Hepatocyte (in vitro differentiated cells): ENCODE measurements at regions not wholly inside any gene's neighbourhood (a gene's known extent, or its start where the extent isn't known, plus 50 kb on each side); places are given as distances from the start of the nearest gene placed in this dataset.

Experiments
- DNase-seq: peaks from one replicate; pipeline ENCODE4 v3.0.0-alpha.2; 2016; ENCODE audit warnings: low spot score
- H2AFZ ChIP-seq: fragments of 200-600 bp; sonication (generic); 2 replicates; pipeline ENCODE4 v1.6.0; 2016; ENCODE audit warnings: antibody characterized with exemption, mild to moderate bottlenecking
- H3K27ac ChIP-seq: fragments of 200-600 bp; sonication (generic); 2 replicates; pipeline ENCODE4 v1.5.1; 2016; ENCODE audit warnings: mild to moderate bottlenecking
- H3K27me3 ChIP-seq: fragments of 200-600 bp; sonication (generic); 2 replicates; pipeline ENCODE4 v1.6.1; 2016
- H3K36me3 ChIP-seq: fragments of 200-600 bp; sonication (generic); replicated peaks from 2 replicates; pipeline ENCODE4 v1.5.1; 2016; ENCODE audit warnings: low read depth; ENCODE audit not compliant: insufficient read depth
- H3K4me1 ChIP-seq: fragments of 200-600 bp; sonication (generic); 2 replicates; pipeline ENCODE4 v1.5.1; 2016; ENCODE audit warnings: mild to moderate bottlenecking, moderate library complexity; ENCODE audit not compliant: insufficient read depth
- H3K4me2 ChIP-seq: fragments of 200-600 bp; sonication (generic); 2 replicates; pipeline ENCODE4 v1.6.0; 2016
- H3K4me3 ChIP-seq: fragments of 200-600 bp; sonication (generic); 2 replicates; pipeline ENCODE4 v1.5.1; 2016; ENCODE audit warnings: mild to moderate bottlenecking
- H3K79me2 ChIP-seq: fragments of 200-600 bp; sonication (generic); 2 replicates; pipeline ENCODE4 v1.6.0; 2017; ENCODE audit warnings: mild to moderate bottlenecking
- H3K9me2 ChIP-seq: fragments of 200-600 bp; sonication (generic); replicated peaks from 2 replicates; pipeline ENCODE4 v1.6.0; 2017; ENCODE audit warnings: mild to moderate bottlenecking; ENCODE audit not compliant: insufficient read depth
- H3K9me3 ChIP-seq: fragments of 200-600 bp; sonication (generic); 2 replicates; pipeline ENCODE4 v1.5.1; 2016; ENCODE audit warnings: low read depth, mild to moderate bottlenecking
- H4K20me1 ChIP-seq: fragments of 200-600 bp; sonication (generic); 2 replicates; pipeline ENCODE4 v1.6.0; 2016; ENCODE audit warnings: mild to moderate bottlenecking; ENCODE audit not compliant: insufficient read depth, poor library complexity, severe bottlenecking
- EZH2 ChIP-seq: fragments of 200-600 bp; sonication (generic); IDR thresholded peaks from 2 replicates; pipeline ENCODE4 v1.6.1; 2016; ENCODE audit warnings: antibody characterized with exemption, mild to moderate bottlenecking, borderline replicate concordance
- EZH2phosphoT487 ChIP-seq: fragments of 200-600 bp; sonication (generic); IDR thresholded peaks from one replicate; pipeline ENCODE4 v1.6.1; 2018; ENCODE audit warnings: antibody characterized with exemption, mild to moderate bottlenecking, low read depth, moderate library complexity; ENCODE audit not compliant: unreplicated experiment, severe bottlenecking
- WGBS: methylation state at CpG from one replicate; pipeline ENCODE4 v1.1.6; 2016; ENCODE audit warnings: low lambda C conversion rate; ENCODE audit errors: missing lambda C conversion rate; 5-methylcytosine and 5-hydroxymethylcytosine counted together
- TF ChIP-seq, protein P1 (sequence below): fragments of 200-600 bp; sonication (generic); IDR thresholded peaks from 2 replicates; pipeline ENCODE4 v1.5.1; 2016; ENCODE audit warnings: antibody characterized with exemption, mild to moderate bottlenecking; ENCODE audit not compliant: poor library complexity

DNA sequence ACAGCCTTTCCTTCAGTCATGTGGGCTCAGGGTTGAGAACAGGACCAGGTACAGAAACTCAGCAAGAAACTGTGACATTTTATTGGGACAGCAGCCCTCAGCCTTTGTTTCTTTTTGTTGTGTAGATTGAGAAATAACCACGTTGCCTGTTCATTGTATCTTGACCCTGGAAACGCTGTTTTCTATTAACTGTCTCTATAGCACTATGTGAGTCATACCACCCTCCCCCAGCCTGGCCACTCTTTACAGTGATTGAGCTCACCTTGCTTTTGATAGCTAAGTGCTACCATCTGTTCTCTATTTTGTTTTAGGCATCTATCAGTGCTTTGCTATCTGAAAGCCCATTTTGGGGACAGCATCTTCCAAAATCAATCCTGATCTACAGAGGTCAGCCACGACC is 127.9 kb downstream of the CD47 start:
- H2AFZ ChIP-seq, result no peak overlapping the region
- no peak overlapping the region for H3K4me3 ChIP-seq
- H3K4me2 ChIP-seq, result no peak overlapping the region
- H3K9me3 ChIP-seq, result no peaks in the 10 kb centered on the region
- H3K9me2 ChIP-seq, result no peaks in the 10 kb centered on the region
- no peaks in the 10 kb centered on the region for H3K36me3 ChIP-seq
- H4K20me1 ChIP-seq, result no peaks in the 10 kb centered on the region
- H3K27me3 ChIP-seq, result no peaks in the 10 kb centered on the region
- H3K4me1 ChIP-seq, result peaks cover 10% of the 10 kb centered on the region
- no peaks in the 10 kb centered on the region for H3K79me2 ChIP-seq
- DNase-seq, result peak; percentile 64
- H3K27ac ChIP-seq, result peak overlapping the region; percentile 69
- WGBS, result 42% methylated on average over 3 of the region's 3 CpGs
- TF ChIP-seq, protein P1, sequence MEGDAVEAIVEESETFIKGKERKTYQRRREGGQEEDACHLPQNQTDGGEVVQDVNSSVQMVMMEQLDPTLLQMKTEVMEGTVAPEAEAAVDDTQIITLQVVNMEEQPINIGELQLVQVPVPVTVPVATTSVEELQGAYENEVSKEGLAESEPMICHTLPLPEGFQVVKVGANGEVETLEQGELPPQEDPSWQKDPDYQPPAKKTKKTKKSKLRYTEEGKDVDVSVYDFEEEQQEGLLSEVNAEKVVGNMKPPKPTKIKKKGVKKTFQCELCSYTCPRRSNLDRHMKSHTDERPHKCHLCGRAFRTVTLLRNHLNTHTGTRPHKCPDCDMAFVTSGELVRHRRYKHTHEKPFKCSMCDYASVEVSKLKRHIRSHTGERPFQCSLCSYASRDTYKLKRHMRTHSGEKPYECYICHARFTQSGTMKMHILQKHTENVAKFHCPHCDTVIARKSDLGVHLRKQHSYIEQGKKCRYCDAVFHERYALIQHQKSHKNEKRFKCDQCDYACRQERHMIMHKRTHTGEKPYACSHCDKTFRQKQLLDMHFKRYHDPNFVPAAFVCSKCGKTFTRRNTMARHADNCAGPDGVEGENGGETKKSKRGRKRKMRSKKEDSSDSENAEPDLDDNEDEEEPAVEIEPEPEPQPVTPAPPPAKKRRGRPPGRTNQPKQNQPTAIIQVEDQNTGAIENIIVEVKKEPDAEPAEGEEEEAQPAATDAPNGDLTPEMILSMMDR, result no peak
- TF ChIP-seq EZH2 (no peak), EZH2phosphoT487 (no peak)

- no peak overlapping the region for H3K4me2 ChIP-seq
- H3K4me3 ChIP-seq, result no peak overlapping the region
- WGBS, result 93% methylated on average over 4 of the region's 4 CpGs
- no peaks in the 10 kb centered on the region for H3K36me3 ChIP-seq
- H3K9me2 ChIP-seq, result no peaks in the 10 kb centered on the region
- no peaks in the 10 kb centered on the region for H3K27me3 ChIP-seq
- H3K4me1 ChIP-seq, result peaks cover 16% of the 10 kb centered on the region
- TF ChIP-seq EZH2phosphoT487 (no peak), EZH2 (no peak)
- TF ChIP-seq, protein P1, result no peak
- no peak overlapping the region for H3K27ac ChIP-seq
- H3K79me2 ChIP-seq, result no peaks in the 10 kb centered on the region
- DNase-seq, result no peak
- no peaks in the 10 kb centered on the region for H4K20me1 ChIP-seq
- H3K9me3 ChIP-seq, result no peaks in the 10 kb centered on the region
- no peak overlapping the region for H2AFZ ChIP-seq
Measured at GRCh38 chr3:107962037-107962436, 128.8 kb downstream of the CD47 start.

DNA sequence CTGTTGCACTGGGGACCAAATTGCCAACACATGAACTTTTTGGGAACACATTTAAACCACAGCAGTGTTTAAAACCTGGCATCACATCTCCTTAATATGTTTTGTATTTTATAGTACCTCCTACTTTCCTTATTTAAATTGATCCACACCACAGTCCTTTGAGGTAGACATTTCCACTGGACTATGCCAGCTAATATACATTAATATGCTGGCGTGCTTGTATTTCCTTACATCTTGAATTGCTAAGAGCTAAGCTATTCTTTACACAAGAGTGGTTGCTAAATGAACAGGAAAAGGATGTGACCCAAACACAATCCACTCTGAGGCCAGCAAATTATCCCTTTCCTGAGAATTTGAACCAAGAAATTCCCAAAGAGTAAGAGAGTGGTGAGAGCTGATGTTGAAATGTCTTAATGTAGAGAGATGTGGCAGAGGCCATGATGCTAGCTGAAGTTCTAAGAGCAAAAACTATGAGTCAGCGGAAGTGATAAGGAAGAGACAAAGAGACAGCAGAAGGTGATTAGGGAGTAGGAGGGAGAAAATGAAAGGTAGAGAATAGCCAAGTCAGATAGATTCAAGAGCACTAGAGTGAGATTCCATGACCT is 131.2 kb downstream of the CD47 start:
- WGBS, result 93% methylated on average over 2 of the region's 2 CpGs
- TF ChIP-seq, protein P1, result no peak
- TF ChIP-seq EZH2 (no peak), EZH2phosphoT487 (no peak)
- Histone ChIP-seq H3K9me2 (no peaks in the 10 kb centered on the region), H3K27me3 (no peaks in the 10 kb centered on the region), H2AFZ (no peak overlapping the region), H3K9me3 (no peaks in the 10 kb centered on the region), H3K4me3 (no peak overlapping the region), H3K27ac (no peak overlapping the region), H3K36me3 (no peaks in the 10 kb centered on the region), H4K20me1 (no peaks in the 10 kb centered on the region), H3K79me2 (no peaks in the 10 kb centered on the region), H3K4me2 (no peak overlapping the region), H3K4me1 (peaks cover 16% of the 10 kb centered on the region)
- no peak for DNase-seq

DNA sequence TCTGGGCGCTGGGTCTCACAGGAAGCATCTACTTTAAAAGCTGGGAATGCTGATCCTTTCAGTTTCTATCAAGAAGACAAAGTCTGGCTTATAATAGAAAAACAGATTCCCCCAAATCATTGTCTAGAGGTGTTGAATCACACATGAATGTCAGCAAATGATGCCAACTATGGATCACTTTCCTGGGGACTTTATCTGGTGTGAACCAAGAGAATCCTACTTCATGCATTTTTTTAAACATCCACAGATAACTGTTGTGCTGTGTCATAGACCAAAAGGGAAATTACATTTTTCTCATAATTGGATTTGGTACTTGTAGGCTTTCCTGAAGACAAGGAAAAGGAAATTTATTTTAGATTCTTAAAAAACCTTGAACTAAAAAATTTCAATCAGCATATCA is 132.7 kb downstream of the CD47 start:
- H3K79me2 ChIP-seq, result no peaks in the 10 kb centered on the region
- no peak for DNase-seq
- H3K9me2 ChIP-seq, result no peaks in the 10 kb centered on the region
- no peaks in the 10 kb centered on the region for H4K20me1 ChIP-seq
- peak overlapping the region; percentile 56 for H2AFZ ChIP-seq
- no peaks in the 10 kb centered on the region for H3K9me3 ChIP-seq
- H3K4me2 ChIP-seq, result peak overlapping the region; percentile 63
- no peaks in the 10 kb centered on the region for H3K27me3 ChIP-seq
- WGBS, result 86% methylated on average over 1 of the region's 1 CpG
- no peaks in the 10 kb centered on the region for H3K36me3 ChIP-seq
- H3K4me3 ChIP-seq, result no peak overlapping the region
- TF ChIP-seq EZH2, result no peak
- TF ChIP-seq, protein P1, result no peak
- no peak for TF ChIP-seq EZH2phosphoT487
- H3K4me1 ChIP-seq, result peaks cover 16% of the 10 kb centered on the region
- peak overlapping the region; percentile 89 for H3K27ac ChIP-seq
